HG03045 (cell line): ENCODE measurements at regions not wholly inside any gene's neighbourhood (a gene's known extent, or its start where the extent isn't known, plus 50 kb on each side); places are given as distances from the start of the nearest gene placed in this dataset.

Experiments used
- ATAC-seq: cut with Tn5 transposase; IDR thresholded peaks from one replicate; pipeline ENCODE4 v1.9.1; 2021; ENCODE audit warnings: mild to moderate bottlenecking, moderate library complexity; ENCODE audit not compliant: unreplicated experiment

GRCh38 chr6:155521719-155522118, 66.1 kb upstream of the NOX3 start:
- ATAC-seq = no peak

GRCh38 chr6:155520078-155520477, 64.4 kb upstream of the NOX3 start:
- no peak for ATAC-seq

DNA sequence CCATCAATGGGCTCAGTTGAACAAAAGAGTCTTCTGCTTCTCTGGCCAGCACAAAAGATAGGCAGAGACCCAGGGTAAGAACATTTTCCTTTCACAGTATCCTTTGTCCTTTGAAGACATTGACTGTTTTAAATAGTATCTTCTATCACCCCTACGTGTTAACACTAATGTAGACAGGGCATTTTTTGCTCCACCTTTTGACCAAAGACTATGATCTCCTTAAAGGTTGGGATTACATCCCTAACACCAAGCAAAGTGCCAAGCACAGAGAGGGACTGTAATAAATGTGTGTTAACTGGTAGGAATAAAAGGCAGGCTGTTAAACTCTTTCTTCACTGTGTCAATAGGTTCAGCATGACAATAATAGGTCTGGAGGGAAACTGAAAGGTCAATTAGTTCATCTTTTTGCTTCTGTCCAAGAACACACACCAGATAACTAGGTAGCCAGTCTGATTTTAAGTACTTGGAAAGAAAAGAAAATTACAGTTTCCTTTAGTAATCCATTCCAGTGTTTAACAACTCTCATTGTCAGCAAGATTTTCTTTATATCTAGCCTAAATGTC, 63.6 kb upstream of the NOX3 start:
- ATAC-seq = no peak

DNA sequence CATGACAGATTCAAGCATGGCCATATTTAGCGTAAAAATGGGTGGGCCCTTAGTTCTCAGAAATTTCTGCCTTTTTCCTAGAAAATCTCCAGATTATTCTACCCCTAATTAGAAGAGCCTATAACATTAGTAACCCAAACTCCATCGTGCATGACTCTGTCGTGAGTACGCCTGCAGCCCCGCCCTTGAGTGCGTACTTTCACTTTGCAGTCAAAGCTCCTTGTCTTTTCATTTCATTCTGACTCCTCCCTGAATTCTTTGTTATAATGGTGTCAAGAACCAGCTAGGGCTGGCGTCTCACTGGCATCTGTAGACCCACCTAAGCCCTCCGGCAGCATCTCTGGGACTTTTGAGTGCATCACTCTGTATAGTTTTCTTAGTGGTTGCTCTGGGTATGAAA, 61.7 kb upstream of the NOX3 start:
- ATAC-seq = no peak

GRCh38 chr6:155510879-155511278, 55.2 kb upstream of the NOX3 start:
- ATAC-seq = no peak

DNA sequence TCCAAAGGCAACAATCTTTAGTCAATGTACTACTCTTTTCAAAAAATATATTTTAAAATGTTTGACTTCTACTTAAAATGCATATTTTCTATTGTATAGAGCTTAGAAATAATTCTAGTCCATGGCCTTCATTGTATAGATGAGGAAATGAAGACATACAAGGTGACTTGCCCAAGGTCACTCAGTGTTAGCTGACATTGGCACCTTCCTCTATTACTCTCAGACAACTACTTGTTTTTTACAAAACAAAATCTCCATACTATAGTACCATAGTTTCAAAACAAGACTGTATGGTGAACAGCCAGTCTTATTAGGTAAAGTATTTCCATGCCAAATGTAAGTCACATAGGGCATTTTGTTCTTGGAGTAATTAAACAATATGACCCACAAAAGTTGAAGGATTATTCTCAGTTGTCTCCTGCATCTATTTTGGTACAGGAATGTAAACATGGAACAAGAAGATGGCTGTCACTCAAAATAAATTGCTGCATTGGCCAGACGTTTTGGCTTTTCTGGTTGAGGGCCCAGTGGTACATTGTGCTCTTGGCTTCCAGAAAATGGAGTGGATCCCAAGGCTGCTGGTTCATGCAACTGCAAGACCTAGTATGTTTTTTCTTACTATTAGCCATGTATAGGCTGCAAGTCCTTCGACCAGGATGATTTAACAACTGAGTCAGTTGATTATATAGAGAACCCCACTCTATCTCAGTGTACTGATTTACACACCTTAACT, 54.3 kb upstream of the NOX3 start:
- no peak for ATAC-seq

DNA sequence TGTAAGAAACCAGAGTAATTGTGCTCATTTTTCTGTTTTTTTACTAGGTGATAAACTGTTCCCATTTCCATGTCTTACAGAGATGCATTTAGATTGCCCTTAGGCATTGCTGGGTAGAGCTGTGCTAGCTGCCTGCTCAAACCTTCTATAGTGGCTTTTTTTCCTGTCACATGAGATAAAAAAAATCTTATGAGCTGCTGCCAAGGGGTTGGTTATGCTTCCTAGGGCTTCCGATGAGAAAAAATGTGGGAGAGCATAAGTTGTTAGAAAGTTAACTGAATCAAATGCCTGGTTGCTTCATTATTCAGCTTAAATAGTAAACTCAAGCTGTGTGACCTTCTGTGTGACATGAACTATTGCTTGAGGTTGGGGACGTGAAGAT, 50.0 kb upstream of the NOX3 start:
- ATAC-seq = no peak
